ENCODE measurements at regions not wholly inside any gene's neighbourhood (a gene's known extent, or its start where the extent isn't known, plus 50 kb on each side); places are given as distances from the start of the nearest gene placed in this dataset.

DNA sequence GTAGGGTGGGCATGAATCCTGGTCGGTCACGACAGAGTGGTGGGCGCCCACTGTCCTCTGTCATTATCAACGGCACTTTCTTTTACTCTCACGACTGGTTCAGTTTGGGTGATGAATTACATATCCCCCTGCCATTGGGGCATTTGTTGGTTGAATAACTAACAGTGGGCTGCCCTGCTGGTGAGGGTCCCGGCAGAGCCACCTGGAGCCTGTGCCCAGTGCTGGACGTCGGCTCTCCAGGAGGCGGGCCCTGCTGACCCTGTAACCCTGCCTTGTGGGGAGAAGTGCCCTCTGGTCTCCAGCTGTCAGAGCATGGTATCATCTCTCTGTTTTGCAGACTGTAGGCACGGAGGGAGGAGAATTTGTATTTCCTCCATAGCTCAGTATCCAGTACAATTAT lies 199.1 kb downstream of the GLRX3 start:
- no peaks in the 10 kb centered on the region for H3K36me3 ChIP-seq (ENCODE audit: insufficient read depth, low read length)
- no peak overlapping the region for H3K9ac ChIP-seq (ENCODE audit: low read depth, low read length)
- no peaks in the 10 kb centered on the region for H3K4me1 ChIP-seq (ENCODE audit: insufficient read depth, low read length)
- H3K27ac ChIP-seq (ENCODE audit: low read depth, low read length): no peak overlapping the region
- no peak overlapping the region for H3K4me3 ChIP-seq (ENCODE audit: low read length)
- H3K9me3 ChIP-seq (ENCODE audit: insufficient read depth, low read depth, low read length): 0 out of 2 replicates have a peak, but pooled peaks cover 6% of the 10 kb centered on the region
- H3K27me3 ChIP-seq (ENCODE audit: insufficient read depth, low read length): no peaks in the 10 kb centered on the region
- 94% methylated on average over 10 of the region's 10 CpGs for WGBS

DNA sequence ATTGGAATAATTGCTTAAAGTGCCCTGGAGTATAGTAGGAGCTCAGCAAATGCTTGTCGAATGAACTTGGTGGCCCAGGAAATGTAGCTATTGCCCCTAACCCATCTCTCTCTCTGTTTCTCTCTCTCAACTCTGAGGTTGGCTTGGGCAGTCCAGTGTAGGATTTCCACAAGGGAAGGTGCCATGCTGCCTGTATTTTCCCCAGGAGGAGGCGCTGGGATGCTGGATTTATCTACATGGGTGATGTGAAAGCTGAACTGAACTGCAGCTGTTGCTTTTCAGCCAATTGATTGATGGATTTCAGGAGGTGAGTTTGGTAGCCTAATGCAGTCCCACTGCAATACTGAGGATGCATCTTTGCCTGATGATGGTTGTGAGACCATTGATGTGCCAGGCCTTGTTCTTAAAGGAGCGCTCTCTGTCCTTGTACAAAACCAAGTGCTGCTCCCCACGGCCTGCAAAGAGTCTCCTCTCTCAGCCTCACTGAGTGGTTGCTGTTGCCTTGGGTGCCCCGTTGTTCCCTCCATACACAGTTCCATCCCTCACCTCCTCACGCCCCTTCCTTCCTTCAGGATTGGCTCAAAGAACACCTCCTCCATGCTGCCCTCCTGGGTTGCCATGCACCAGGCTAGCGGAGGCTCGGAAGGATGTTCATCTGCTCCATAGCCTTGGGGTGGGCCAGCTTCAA lies 200.6 kb downstream of the GLRX3 start:
- Histone ChIP-seq H3K4me3 (ENCODE audit: low read length) (no peak overlapping the region), H3K4me1 (ENCODE audit: insufficient read depth, low read length) (no peaks in the 10 kb centered on the region), H3K27ac (ENCODE audit: low read depth, low read length) (no peak overlapping the region), H3K36me3 (ENCODE audit: insufficient read depth, low read length) (no peaks in the 10 kb centered on the region), H3K9me3 (ENCODE audit: insufficient read depth, low read depth, low read length) (0 out of 2 replicates have a peak, but pooled peaks cover 6% of the 10 kb centered on the region), H3K27me3 (ENCODE audit: insufficient read depth, low read length) (no peaks in the 10 kb centered on the region), H3K9ac (ENCODE audit: low read depth, low read length) (no peak overlapping the region)
- 73% methylated on average over 8 of the region's 8 CpGs for WGBS

DNA sequence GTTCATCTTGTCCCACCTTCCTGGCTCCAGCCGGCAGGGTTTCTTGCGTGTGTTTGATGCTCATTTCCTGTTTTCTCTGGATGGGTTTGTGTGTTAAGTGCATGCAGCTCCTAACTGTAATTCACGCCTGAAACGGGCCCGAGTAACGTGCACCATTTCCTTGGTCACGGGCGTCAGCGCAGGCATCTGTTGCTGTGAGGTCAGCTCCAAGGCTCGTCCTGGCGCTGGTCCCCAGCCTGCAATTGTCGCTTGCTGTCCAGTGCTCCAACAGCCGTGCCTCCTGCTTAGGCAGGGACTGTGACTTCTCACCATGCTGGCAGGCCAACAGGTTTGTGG lies 201.1 kb downstream of the GLRX3 start:
- Histone ChIP-seq H3K27ac (ENCODE audit: low read depth, low read length) (no peak overlapping the region), H3K36me3 (ENCODE audit: insufficient read depth, low read length) (no peaks in the 10 kb centered on the region), H3K4me1 (ENCODE audit: insufficient read depth, low read length) (no peaks in the 10 kb centered on the region), H3K4me3 (ENCODE audit: low read length) (no peak overlapping the region), H3K27me3 (ENCODE audit: insufficient read depth, low read length) (no peaks in the 10 kb centered on the region), H3K9me3 (ENCODE audit: insufficient read depth, low read depth, low read length) (0 out of 2 replicates have a peak, but pooled peaks cover 3% of the 10 kb centered on the region), H3K9ac (ENCODE audit: low read depth, low read length) (no peak overlapping the region)
- WGBS: 94% methylated on average over 13 of the region's 13 CpGs

DNA sequence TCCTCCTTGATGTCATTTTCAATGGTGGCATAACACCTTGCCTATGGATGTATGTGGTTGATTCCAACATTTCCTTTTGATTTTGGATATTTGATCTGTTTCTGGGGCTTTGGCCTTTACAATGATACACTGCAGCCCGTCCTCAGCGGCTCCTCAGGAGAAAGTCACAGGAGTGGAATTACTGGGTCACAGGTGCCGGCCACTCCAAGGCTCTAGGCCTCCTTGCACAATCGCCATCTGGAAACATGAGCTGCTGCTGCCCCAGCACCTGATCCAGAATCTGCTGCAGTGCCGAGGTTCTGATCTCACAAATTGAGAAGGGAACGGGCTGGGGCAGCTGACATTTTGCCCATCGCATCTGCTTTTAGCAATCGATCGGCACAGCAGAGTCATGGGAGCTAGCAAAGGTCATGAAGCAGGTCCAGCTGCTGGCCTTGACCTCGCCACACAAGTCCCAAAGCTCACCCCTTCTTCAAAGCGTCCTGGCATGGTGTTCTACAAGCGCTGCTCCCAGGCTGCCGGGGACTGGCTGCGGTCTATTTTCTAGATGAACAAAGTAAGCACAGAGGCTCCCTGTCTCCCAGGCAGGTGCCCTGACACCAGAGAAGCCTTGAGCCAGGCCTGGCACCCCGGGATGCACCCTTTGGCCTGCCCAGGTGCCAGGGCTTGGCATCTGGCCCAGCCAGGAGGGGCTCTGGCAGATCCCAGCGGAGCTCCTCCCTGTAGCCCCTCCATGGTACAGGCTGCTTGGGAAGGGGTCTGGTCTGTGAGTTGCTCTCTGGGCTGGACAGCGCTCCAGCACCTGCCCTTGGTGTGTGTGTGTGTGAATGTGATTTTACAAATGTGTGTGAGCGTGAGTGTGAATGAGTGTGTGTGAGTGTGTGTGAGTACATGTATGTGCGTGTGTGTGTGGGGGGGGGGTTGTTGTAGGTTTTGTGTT lies 201.8 kb downstream of the GLRX3 start:
- Histone ChIP-seq H3K4me3 (ENCODE audit: low read length) (no peak overlapping the region), H3K9ac (ENCODE audit: low read depth, low read length) (no peak overlapping the region), H3K27ac (ENCODE audit: low read depth, low read length) (no peak overlapping the region), H3K27me3 (ENCODE audit: insufficient read depth, low read length) (no peaks in the 10 kb centered on the region), H3K4me1 (ENCODE audit: insufficient read depth, low read length) (no peaks in the 10 kb centered on the region), H3K9me3 (ENCODE audit: insufficient read depth, low read depth, low read length) (no peaks in the 10 kb centered on the region), H3K36me3 (ENCODE audit: insufficient read depth, low read length) (no peaks in the 10 kb centered on the region)
- 95% methylated on average over 19 of the region's 19 CpGs for WGBS

DNA sequence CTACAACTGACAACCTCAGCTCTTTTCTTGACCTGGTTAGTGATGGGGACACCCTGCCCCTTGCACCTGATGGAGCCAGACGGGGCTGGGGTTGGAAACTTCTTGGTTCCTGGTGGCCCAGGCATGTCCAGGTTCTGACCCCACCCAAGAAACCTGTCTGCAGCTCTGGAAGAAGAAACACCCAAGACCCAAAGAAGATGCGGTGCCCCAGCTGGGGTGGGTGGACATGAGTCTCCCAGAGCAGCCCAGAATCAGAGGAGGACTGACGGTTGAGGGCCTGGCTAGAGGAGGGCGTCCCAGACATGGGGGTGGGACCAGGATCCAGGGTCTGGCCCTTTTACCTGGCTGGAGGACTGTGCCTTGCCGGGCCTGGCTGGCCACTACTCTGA lies 202.4 kb downstream of the GLRX3 start:
- H3K4me3 ChIP-seq (ENCODE audit: low read length): no peak overlapping the region
- 91% methylated on average over 5 of the region's 5 CpGs for WGBS
- H3K9me3 ChIP-seq (ENCODE audit: insufficient read depth, low read depth, low read length): no peaks in the 10 kb centered on the region
- no peaks in the 10 kb centered on the region for H3K36me3 ChIP-seq (ENCODE audit: insufficient read depth, low read length)
- H3K27me3 ChIP-seq (ENCODE audit: insufficient read depth, low read length): no peaks in the 10 kb centered on the region
- H3K4me1 ChIP-seq (ENCODE audit: insufficient read depth, low read length): no peaks in the 10 kb centered on the region
- no peak overlapping the region for H3K27ac ChIP-seq (ENCODE audit: low read depth, low read length)
- H3K9ac ChIP-seq (ENCODE audit: low read depth, low read length): no peak overlapping the region

DNA sequence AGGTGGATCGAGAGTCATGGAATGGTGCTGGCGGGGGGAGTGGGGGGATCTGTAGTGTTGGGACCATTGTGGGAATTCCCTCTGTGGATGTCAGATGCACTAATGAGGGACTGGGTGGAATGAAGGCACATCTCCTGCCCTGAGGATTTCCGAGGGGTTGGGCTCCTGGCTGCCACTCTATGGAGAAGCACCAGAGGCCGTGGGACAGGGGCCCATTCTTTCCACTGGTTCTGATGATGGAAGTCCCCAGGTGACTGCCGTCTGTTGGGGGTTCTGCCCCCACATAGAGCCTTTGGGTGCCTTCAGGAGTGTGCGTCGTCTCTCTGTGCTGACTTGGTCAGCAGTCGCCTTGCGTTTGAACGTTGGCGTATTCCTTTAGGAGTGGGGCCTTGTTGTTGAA lies 202.9 kb downstream of the GLRX3 start:
- Histone ChIP-seq H3K36me3 (ENCODE audit: insufficient read depth, low read length) (no peaks in the 10 kb centered on the region), H3K4me1 (ENCODE audit: insufficient read depth, low read length) (no peaks in the 10 kb centered on the region), H3K4me3 (ENCODE audit: low read length) (no peak overlapping the region), H3K9me3 (ENCODE audit: insufficient read depth, low read depth, low read length) (no peaks in the 10 kb centered on the region), H3K27me3 (ENCODE audit: insufficient read depth, low read length) (no peaks in the 10 kb centered on the region), H3K27ac (ENCODE audit: low read depth, low read length) (no peak overlapping the region), H3K9ac (ENCODE audit: low read depth, low read length) (no peak overlapping the region)
- WGBS: 91% methylated on average over 10 of the region's 11 CpGs

DNA sequence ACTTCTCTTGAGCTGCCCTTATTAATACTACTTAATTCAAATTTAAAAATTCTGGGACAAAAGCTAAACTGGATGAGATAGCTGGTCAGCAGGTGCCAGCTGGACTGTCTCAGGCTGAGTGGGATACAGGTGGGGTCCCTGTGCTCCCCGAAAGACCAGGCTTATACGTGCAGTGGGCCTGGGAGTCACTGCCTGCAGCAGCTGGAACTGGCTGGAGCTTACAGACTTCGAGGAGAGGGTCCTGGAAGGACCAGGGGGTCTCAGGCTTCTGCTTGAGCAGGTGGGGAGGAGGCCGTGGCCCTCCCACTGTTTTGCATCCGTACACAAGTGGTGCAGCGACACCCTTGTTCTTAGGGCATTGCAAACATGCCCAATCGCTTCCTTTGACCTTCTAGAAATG lies 203.7 kb downstream of the GLRX3 start:
- H3K9ac ChIP-seq (ENCODE audit: low read depth, low read length): no peak overlapping the region
- WGBS: 86% methylated on average over 7 of the region's 7 CpGs
- no peaks in the 10 kb centered on the region for H3K9me3 ChIP-seq (ENCODE audit: insufficient read depth, low read depth, low read length)
- H3K4me1 ChIP-seq (ENCODE audit: insufficient read depth, low read length): no peaks in the 10 kb centered on the region
- no peaks in the 10 kb centered on the region for H3K36me3 ChIP-seq (ENCODE audit: insufficient read depth, low read length)
- H3K27ac ChIP-seq (ENCODE audit: low read depth, low read length): no peak overlapping the region
- no peaks in the 10 kb centered on the region for H3K27me3 ChIP-seq (ENCODE audit: insufficient read depth, low read length)
- no peak overlapping the region for H3K4me3 ChIP-seq (ENCODE audit: low read length)

DNA sequence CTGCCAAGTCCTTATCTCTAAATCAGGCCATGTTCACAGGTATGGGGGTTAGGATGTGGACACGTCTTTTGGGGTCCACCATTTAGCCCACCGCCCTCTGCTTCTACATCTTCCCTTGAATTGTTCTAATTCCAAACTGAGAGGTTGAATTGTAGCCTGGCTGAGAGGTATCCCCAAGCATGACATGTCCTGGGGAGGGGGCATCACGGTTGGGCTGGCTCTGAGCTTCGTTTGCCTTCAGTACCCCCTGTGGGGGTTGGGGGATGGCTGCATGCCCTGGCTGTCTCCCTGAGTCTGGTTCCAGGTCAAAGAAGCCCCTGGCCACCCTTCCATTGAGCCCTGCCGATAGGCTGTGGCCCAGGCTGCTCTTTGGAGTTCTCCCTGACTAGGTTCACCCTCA lies 204.6 kb downstream of the GLRX3 start:
- Histone ChIP-seq H3K27me3 (ENCODE audit: insufficient read depth, low read length) (no peaks in the 10 kb centered on the region), H3K4me1 (ENCODE audit: insufficient read depth, low read length) (no peaks in the 10 kb centered on the region), H3K4me3 (ENCODE audit: low read length) (no peak overlapping the region), H3K27ac (ENCODE audit: low read depth, low read length) (no peak overlapping the region), H3K36me3 (ENCODE audit: insufficient read depth, low read length) (no peaks in the 10 kb centered on the region), H3K9ac (ENCODE audit: low read depth, low read length) (no peak overlapping the region), H3K9me3 (ENCODE audit: insufficient read depth, low read depth, low read length) (no peaks in the 10 kb centered on the region)
- WGBS: 61% methylated on average over 4 of the region's 5 CpGs

DNA sequence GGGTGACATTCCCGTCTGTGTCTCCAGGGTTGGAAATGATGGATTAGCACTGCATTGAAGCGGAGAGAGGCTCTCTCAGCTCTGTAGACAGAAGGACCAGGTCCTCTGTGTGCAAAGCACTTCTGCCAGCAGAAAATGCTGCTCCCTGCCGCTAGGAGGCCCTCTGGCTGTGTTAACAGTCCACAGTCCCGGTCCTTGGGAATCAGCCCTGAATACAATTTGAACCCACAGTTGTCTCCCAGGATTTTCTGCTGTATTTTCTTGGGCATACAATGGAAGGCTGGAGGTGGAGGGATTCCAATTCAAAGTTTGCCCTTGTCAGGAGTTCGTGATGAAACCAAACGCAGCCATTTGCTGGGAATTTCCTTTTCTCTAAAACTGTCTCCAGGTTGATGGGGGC lies 205.2 kb downstream of the GLRX3 start:
- Histone ChIP-seq H3K9me3 (ENCODE audit: insufficient read depth, low read depth, low read length) (no peaks in the 10 kb centered on the region), H3K27ac (ENCODE audit: low read depth, low read length) (no peak overlapping the region), H3K9ac (ENCODE audit: low read depth, low read length) (no peak overlapping the region), H3K36me3 (ENCODE audit: insufficient read depth, low read length) (no peaks in the 10 kb centered on the region), H3K4me1 (ENCODE audit: insufficient read depth, low read length) (no peaks in the 10 kb centered on the region), H3K4me3 (ENCODE audit: low read length) (no peak overlapping the region), H3K27me3 (ENCODE audit: insufficient read depth, low read length) (no peaks in the 10 kb centered on the region)
- WGBS: 42% methylated on average over 6 of the region's 6 CpGs

DNA sequence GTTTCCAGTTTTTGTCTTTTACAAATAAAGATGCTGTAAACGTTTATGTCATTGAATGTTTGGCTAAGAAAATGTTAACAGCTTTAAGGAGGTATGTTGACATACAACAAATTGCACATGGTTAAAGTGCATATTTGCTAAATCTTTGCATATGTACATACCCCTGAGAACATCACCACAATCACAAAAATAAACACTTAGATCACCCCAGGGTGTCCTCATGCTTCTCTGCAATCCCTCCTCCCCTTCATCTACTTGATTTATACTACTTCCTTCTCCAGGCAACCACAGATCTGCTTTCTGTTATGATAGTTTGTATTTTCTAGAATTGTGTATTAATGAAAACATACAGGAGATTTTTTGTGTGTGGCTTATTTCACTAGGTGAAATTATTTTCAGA lies 209.5 kb downstream of the GLRX3 start:
- no peaks in the 10 kb centered on the region for H3K36me3 ChIP-seq (ENCODE audit: insufficient read depth, low read length)
- H3K4me3 ChIP-seq (ENCODE audit: low read length): no peak overlapping the region
- H3K4me1 ChIP-seq (ENCODE audit: insufficient read depth, low read length): no peaks in the 10 kb centered on the region
- H3K27me3 ChIP-seq (ENCODE audit: insufficient read depth, low read length): no peaks in the 10 kb centered on the region
- H3K27ac ChIP-seq (ENCODE audit: low read depth, low read length): no peak overlapping the region
- no peak overlapping the region for H3K9ac ChIP-seq (ENCODE audit: low read depth, low read length)
- 46% methylated on average over 1 of the region's 1 CpG for WGBS
- no peaks in the 10 kb centered on the region for H3K9me3 ChIP-seq (ENCODE audit: insufficient read depth, low read depth, low read length)

DNA sequence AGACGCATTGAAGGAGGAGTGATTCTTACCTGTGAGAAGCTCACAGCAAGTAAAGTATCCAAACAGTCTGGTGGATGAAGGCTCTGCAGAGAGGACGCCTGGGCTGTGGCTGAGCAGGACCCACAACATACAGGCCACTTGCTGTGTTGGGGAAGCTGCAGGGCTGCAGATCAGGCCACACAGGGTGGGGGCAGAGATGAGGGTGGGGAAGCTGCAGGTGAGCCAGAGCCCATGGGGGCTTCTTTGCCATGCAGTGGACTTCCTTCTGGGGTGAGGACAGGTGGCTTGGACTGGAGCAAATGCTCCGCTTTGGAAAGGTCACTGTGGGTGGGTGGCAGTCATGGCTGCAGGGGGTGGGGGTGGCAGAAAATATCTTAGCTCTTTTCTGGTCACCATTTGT lies 214.8 kb downstream of the GLRX3 start:
- 91% methylated on average over 3 of the region's 3 CpGs for WGBS
- no peaks in the 10 kb centered on the region for H3K36me3 ChIP-seq (ENCODE audit: insufficient read depth, low read length)
- no peaks in the 10 kb centered on the region for H3K4me1 ChIP-seq (ENCODE audit: insufficient read depth, low read length)
- no peaks in the 10 kb centered on the region for H3K27me3 ChIP-seq (ENCODE audit: insufficient read depth, low read length)
- no peak overlapping the region for H3K27ac ChIP-seq (ENCODE audit: low read depth, low read length)
- H3K9ac ChIP-seq (ENCODE audit: low read depth, low read length): no peak overlapping the region
- H3K4me3 ChIP-seq (ENCODE audit: low read length): no peak overlapping the region
- H3K9me3 ChIP-seq (ENCODE audit: insufficient read depth, low read depth, low read length): no peaks in the 10 kb centered on the region

Measured in HUES64 (cell line).